ENCODE measurements at regions not wholly inside any gene's neighbourhood (a gene's known extent, or its start where the extent isn't known, plus 50 kb on each side); places are given as distances from the start of the nearest gene placed in this dataset.
"Not testable (repeated sequence)": the region's sequence is repeated elsewhere in the genome, so short reads cannot be mapped to it uniquely, and the experiment has no call there.

DNA sequence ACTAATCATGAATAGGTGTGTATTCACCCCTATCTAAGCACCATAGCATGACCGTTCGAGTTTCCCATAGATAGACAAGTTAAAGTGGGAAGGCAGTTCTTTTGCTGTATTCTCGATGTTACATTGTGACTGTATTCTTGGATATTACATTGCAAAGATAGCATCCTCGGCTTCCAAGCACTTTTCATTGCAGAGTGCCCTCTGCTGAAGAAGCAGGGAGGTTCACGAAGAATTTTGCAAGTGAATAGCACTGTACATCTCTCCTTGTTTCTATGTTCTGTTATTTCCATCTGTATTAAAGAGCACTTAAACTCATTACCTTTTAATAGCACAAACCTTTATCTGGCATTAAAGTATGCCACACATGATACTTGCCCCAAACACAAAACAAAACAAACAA is 426.7 kb upstream of the ARX start:
- DNase-seq = peak; percentile 3

DNA sequence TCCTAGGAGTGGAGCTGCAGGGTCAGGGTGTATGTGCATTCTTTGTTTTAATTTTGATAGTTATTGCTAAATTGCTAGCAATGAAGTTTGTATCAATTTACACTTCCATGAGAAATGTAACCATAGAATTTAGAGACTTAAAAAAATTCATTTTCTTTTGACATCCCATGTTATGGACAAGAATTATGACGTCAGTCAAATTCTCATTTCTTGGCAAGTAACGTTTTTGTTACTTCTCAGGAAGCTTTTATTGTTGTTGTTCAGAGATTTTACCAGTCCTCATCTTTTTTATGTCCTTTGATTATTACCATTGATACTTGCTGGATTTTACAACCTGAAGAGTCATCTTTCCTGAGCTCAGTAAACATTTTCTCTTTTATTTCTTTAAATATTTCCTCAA is 417.5 kb upstream of the ARX start:
- DNase-seq = no peak

DNA sequence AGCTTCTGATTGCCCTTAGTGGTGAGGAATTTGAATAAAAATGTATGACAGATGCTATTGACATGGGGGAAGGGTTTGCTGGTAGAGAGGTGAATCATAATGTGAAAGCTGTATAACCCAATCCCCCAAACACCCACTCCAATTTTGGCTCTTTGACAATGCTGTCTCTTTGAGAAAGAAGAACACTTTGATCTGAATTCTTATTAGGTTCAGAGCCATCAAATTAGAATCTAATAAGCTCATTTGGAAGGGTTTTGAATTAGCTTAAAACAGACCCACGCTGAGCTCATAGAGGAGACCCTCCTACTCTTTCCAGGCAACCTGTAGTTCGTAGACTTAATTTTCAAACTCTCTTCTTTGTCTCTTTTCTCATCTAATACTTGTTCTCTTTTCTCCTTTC is 416.6 kb upstream of the ARX start:
- no peak for DNase-seq

DNA sequence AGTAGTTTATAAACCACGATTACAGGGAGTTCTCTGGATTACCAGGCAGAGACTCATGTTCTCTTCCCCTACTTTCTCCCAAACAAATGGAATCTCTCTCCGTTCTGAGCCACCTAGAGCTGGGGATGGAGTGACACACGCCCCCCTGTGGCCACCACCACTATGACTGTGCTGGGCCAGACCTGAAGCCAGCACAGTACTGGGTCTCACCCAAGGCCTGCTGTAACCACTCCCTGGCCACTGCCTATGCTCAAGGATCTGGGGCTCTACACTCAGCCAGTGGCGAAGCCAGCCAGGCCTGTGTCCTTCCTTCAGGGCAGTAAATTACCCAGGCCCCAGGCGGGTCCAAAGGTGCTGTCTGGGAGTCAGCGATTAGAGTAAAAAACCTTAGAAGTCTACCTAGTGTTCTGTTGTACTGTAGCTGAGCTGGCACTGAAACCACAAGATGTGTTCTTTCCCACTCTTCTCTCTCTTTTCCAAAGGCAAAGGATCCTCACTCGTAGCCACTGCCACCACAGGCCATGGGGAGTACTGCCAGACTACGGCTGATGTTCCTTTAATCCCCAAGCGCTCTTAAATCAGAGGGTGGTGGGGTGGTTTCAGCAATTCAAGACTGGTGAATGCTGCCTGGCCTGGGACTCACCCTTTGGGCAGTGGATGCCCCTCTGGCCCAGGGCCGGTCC is 412.2 kb upstream of the ARX start:
- DNase-seq = no peak

DNA sequence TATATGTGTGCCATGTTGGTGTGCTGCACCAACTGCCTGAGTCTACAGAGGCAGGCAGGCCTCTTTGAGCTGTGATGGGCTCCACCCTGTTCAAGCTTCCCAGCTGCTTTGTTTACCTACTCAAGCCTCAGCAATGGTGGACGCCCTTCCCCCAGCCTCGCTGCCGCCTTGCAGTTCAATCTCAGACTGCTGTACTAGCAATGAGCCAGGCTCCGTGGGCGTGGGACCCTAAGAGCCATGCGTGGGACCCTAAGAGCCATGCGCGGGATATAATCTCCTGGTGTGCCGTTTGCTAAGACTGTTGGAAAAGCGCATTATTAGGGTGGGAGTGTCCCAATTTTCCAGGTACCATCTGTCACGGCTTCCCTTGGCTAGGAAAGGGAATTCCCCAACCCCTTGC is 388.4 kb upstream of the ARX start:
- not testable (repeated sequence) for DNase-seq

DNA sequence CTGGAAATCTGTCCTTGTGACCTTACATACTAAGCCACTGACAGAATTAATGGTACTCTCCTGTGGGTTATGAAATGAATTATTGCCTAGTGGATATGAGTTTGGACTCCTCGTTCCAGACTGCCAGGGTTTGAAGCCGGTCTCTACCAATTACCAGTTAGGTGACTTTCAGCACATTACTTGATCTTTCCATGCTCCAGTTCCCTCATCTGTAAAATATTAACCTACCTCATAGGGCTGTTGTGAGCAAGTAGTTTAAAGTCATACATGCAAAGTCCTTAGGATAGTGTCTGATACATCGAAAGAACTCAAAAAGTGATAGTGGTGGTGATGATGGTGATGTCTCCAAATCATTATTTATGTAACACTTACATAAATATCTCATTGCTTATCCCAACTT is 373.5 kb upstream of the ARX start:
- no peak for DNase-seq

DNA sequence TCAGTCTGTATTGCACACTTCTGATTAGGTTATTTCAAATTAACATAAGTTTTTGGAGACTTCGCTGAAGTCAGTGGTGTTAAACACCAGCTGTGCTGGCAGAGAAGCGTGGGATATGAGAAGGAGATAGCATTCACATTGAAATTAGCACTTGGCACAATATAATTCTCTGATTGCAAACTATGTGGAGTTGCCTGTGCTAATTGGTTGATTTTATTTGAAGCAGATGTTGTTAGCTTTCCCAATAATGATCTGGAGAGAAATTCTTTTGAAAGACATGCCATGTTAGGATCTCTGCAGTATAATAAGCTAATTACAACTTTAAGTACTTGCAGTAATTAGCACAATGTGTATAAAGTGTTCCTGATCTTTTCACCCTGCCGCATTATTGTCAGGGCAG is 367.4 kb upstream of the ARX start:
- DNase-seq = peak; percentile 14

DNA sequence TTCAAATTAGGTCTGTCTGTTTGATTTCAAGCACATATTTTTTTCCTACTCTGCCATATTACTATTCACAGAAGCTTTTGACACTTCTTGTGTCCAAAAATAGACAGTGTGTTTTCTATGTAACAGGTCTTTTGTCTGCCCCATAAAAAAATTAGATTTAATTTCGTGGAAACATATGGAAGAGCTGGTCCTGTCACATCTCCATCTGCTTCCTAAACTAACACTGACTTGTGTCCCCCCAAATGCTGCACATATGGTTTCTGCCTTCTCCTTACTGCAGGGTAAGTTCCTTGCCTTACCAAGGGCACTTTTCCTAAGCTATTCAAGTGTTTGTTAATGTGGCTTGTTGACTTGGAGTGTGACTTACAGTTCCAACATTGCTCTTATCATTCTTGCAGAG is 340.7 kb upstream of the ARX start:
- DNase-seq = no peak

DNA sequence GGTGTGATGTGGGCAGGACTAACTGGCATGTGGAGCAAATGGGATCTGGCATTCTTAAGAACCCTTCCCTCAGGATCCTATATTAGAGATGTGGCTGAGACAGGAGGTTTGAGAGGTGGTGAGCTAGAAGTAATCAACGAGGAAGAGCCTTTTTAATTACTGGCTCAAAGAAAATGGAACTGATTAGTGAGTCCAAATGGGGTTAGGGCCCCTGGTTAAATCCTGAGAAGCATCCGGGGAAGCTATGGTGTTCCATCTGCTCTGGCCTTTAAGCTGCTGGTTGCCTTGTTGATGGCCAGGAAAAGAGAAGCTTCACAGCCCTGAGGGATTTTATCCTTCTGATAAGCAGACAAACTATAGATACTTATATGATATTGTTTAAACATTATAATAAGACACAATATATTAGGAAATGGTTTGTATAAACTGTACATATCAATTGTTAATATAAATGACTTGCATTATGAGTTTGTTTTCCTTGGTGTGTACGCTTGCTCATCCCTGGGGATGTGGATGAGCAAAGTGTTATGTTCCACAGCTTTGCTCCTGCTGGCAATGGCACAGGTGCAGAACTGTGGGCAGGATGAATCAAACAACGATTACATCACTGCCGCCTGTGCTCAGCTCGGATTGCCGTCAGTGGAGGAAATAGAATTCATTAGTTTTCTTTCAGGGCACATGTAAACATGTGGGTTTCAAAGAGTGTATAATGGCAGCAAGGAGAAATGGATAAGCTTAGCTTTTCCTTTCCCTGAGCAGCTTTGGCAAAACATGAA is 328.6 kb upstream of the ARX start:
- DNase-seq = no peak

DNA sequence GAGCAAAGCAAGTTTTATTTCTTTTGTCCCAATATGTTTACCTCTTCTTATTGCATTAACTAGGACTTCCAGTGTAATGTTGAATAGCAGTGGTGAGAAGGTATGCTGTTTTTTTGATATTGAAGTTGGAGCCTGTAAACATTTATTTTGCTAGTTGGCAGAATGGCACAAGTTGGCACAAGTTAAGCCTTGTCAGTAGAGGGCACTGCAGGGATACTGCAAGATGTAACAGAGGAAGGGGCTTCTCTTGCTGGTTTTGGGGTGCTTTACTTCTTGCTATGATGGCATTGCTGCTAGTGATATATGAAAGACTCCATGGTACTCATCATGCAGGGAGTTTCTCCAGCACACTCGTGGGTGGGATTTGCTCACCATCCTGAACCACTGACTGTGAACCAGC is 327.3 kb upstream of the ARX start:
- DNase-seq = no peak

DNA sequence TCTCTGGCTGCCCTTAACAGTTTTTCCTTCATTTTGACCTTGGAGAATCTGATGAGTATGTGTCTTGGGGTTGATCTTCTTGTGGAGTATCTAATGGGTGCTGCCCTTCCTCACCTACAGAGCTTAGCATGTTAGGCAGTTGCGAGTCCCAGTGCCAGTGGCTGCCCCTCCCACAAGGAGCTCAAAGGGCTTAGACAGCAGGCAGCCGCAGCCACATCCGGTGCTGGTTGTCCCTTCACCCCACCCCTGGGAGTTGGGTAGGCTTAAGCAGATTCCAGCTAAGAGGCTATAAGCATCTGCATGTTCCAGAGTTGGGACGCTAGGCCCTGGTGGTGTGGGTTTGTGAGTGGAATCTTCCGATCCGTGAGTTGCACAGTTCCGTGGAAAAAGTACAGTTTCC is 322.1 kb upstream of the ARX start:
- no peak for DNase-seq

DNA sequence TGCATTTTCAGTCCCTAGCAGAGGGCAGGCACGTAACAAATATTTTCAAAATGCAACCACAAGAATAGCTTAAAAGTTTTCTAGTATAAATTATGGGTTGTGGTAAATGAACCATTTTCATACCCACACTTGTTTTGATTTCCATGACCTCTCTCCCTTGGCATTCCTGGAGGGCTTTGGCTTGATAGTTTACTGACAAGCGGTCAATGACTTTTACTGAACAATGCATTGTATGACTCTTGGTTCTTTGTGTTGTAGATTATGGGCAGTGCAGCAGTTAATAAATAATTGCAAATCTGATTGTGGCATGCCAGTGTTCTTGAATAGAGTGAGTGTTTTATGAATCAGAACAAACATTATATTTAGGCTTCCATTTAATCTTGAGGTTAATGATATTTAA is 285.2 kb upstream of the ARX start:
- no peak for DNase-seq

DNA sequence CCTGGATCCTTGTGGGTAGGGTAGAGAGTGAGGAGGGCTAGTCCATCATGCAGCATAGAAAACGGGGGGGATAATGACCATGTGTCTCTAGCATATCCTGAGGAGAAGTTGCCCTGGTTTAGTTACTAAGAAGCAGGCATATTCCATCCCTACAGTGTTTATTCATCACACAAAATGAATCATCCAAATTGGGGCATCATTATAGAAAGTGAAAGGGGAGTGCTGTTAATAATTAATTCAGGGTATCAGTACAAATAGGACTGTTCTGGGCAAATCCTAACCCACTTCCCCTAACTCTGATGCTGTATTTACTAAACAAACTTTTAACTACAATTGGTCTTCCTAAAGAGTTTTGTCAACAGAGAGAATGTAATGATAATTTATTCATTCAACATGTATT is 281.1 kb upstream of the ARX start:
- no peak for DNase-seq

DNA sequence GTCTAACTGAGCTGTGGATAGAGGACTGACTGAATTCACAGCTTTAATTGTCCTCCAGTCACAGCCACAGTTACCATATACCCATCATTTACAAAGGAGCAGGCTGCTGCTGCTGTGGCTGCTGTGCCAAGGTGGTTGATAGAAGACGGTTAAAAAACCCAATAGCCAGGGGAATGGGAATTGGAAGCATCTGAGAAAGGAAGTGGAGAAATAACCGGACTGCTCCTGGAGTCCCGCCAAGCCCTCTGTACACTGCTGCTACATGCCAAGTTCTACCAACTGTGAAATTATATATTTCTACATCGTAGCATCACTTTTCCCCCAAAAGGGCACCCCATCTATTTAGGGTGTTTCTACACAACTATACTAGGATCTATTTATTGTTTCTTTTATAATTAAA is 279.7 kb upstream of the ARX start:
- DNase-seq = peak; percentile 7

DNA sequence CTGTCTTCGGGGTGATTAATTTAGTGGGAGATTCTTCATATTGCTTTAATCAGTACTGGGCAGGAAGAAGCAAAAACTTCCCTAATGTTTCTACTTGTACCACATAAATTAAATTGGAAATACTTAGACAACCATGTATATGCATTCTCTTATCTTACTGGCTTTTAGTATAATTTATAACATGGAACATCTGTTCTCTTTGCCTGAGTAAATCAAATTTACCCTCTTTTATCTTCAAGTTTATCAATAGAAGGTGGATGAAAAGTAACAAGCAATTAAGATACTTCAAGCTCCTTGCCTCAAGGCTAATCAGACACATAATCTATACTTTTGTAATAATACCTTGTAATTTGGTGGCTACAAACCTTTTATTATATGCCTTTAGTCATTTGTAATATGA is 274.4 kb upstream of the ARX start:
- DNase-seq = no peak

DNA sequence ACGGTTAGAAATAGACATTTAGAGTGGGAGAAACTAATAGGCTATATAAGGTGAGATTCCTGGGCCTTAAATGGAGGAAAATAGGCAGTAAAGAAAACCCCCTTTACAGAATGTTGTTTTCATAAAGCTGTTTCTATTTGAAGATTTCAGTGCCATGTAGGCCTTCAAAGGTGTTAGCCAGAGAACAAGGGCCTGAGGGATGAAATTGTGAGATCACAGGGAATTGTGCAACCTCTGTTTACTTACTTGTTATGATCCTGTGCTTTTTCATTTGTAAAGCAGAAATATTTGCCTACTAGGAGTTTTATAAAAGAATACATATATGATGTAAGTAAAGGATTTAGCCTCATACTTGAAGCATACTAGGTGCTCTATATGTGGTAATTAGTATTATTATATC is 272.9 kb upstream of the ARX start:
- no peak for DNase-seq

DNA sequence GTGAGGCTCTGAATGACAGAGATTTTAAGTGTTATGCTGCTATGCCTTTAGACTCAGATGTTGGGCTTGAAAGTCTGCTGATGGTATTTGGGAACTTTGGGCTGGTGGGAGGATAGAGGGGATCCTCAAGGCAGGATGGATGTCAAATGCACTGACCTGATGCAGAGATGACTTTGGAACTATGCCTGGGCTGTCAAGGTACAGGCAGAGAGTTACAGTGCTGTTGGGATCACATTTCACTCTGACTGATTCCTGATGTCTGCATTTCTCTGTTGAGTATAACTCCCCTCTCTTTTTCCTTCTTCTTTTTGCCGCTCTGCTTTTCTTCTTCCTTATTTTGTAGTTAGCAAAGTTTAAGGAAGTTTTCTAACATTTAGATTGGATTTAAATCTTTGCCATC is 271.8 kb upstream of the ARX start:
- no peak for DNase-seq

DNA sequence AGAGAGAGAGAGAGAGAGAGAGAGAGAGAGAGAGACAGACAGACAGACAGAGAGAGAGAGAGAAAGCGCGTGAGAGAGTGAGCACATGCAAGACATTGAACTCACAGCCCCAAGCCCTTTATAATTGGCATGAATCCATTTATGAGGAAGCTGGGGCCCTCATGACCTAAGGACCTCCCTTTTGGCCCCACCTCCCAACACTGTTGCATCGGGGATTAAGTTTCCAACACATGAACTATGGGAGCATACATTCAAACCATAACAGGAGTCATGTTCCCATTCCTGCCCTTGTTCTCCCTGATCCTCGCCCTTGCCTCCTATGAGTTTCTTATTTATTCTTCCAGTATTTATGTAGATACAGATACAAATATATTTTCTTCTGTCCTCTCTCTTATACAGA is 269.8 kb upstream of the ARX start:
- DNase-seq = no peak

DNA sequence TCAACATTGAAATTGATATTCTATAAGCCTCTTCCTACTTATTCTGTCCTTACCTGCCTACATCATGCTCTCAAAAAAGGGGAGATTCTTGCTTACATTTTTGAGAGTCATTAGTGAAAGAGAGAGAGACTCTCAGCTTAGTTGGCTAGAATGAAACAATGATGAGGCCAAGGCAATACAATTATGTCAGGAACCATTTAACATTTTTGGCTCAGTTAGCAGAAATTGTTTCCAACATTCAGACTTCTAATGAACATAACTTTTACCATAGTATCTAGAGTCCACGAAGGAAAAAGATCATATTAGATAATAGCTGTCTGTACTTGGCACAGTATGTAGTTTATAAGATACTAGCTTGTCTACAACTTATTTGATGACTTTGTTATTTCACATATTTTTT is 263.7 kb upstream of the ARX start:
- DNase-seq = peak; percentile 7

DNA sequence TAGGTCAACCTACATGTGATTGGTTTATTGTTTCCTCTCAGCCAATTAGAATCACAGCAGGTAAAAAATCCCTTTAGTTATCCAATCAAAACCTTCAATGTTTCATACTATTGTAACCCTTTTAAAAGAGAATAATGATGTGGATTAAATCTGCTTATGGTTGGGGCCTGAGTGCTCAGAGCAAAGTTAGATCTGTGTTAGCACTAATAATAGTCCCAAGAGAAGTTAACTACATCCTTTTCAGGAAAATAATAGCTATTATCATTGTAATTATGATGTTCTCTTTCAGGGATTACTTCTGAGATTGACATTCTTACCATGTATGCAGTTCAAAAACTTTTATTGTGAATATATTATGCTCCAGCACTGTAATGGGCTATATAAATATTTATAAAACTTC is 262.6 kb upstream of the ARX start:
- no peak for DNase-seq

DNA sequence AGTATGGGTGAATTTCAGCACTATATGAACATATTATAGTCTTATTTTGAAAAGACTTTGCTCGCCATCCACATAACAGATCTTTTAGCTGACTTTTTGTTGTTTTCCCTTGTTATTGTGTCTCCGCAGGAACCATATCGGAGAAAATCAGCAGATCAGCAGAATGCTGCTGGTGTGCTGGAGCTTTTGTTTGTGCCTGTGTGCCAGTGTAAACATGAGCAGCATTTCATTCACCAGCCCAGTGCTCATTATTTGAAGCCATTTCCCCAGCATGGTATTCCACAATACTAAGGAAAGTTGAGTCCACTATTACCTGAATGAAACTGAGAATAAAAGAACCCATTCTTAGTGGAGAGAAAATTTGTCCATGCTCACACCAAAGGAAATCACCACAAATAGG is 261.8 kb upstream of the ARX start:
- no peak for DNase-seq

DNA sequence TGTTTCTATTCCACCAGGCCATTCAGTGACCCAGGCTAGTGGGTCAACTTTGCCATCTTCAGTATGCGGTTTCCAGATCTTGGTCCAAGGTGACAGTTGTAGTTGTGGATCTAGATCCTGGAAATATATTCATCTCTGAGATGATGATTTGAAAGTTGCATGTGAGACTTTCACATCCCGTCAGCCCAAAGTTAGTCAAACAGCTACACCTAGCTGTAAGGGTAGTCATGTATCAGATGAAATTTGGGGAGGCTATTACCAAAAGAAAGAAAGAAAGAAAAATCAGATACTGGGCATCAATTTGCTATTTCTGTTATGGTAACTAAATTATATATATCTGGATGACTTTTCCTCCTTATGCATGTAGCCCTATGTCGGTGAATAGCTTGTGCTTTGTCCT is 259.4 kb upstream of the ARX start:
- no peak for DNase-seq

DNA sequence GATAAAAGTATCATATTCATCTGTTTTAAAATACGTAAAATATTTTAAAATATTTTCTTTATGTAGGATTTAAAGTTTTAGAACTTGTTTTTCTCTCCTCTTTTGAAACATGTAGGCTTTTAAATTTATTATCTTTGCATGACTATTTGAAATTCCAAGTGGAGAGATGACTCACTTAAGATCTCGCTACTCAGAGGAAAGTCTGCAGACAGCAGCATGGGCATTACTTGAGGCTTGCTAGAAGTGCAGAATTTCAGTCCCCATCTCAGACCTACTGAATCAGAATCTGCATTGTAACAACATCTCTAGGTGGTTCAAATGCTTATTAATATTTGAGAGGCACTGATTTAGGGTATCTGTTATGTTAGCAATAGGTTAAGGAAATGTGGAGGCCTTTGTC is 225.7 kb upstream of the ARX start:
- no peak for DNase-seq

DNA sequence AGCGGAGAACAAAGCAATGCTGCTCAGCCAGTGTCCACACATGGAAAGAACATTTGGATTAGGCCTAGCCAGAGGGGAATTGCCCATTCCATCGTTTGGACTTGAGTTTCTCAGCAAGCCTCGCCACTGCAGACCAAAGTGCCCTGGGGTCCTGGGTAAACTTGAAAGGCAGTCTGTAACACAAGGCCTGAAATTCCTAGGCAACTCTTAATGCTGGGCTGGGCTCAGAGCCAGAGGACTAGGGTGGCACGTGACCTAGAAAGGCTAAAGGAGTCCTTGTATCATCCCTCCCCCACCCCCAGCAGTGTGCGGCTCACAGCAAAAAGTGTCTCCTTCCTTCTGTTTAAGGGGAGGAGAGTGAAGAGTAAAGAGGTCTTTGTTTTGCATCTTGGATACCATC is 210.4 kb upstream of the ARX start:
- DNase-seq = peak; percentile 1
